Esophagus squamous epithelium (tissue), 5 donors: ENCODE measurements at regions not wholly inside any gene's neighbourhood (a gene's known extent, or its start where the extent isn't known, plus 50 kb on each side); places are given as distances from the start of the nearest gene placed in this dataset.
A peak's percentile ranks its signal among the peaks of the same experiment; 100 is the strongest.

Experiments used
- DNase-seq: peaks from one replicate; lab custom pipeline; 2025; lab: John Stamatoyannopoulos, UW
- H3K27ac ChIP-seq, 4 donors: fragments of 200-600 bp; sonication (generic); one replicate each; pipeline ENCODE4 v1.5.1; 2016 to 2019; ENCODE audit warnings: mild to moderate bottlenecking in 1 of 4
- H3K27me3 ChIP-seq, 4 donors: fragments of 200-600 bp; sonication (generic); 1 replicate in 3 of 4; 2 replicates in 1 of 4; pipeline versions ENCODE4 v1.5.1 to v1.6.0; 2017 to 2021; ENCODE audit warnings: antibody characterized with exemption in 1 of 4
- H3K36me3 ChIP-seq, 3 donors: fragments of 200-600 bp; sonication (generic); one replicate each; pipeline ENCODE4 v1.5.1; 2016 to 2019
- H3K4me1 ChIP-seq, 3 donors: fragments of 200-600 bp; sonication (generic); one replicate each; pipeline ENCODE4 v1.5.1; 2017 to 2019
- H3K4me3 ChIP-seq, 4 donors: fragments of 200-600 bp; sonication (generic); 1 replicate in 3 of 4; 2 replicates in 1 of 4; pipeline ENCODE4 v1.5.1; 2016 to 2019; ENCODE audit warnings: mild to moderate bottlenecking in 2 of 4, moderate library complexity in 1 of 4
- H3K9me3 ChIP-seq, 3 donors: fragments of 200-600 bp; sonication (generic); one replicate each; pipeline ENCODE4 v1.5.1; 2016 to 2019
- POLR2A ChIP-seq, 4 donors: fragments of 450-650 bp; IDR thresholded peaks; one replicate each; pipeline ENCODE4 v1.6.1; 2017; ENCODE audit warnings: antibody characterized with exemption in 4 of 4, mild to moderate bottlenecking in 4 of 4, moderate library complexity in 3 of 4
- WGBS, 2 donors: methylation state at CpG; one replicate each; pipeline ENCODE4 v1.1.5; 2018; 5-methylcytosine and 5-hydroxymethylcytosine counted together
- intact Hi-C: fragments of 100-400 bp; cut with DNase I; formaldehyde crosslinking; loops from one replicate; pipeline ENCODE4 v1.15.0; 2022
- TF ChIP-seq, protein P1 (sequence below), 6 experiments: fragments of 450-650 bp in 4 of 6; fragments of 200-600 bp in 2 of 6; sonication (generic) in 2 of 6; IDR thresholded peaks; one replicate each; pipeline ENCODE4 v1.5.1; 2016 to 2019; ENCODE audit warnings: antibody characterized with exemption in 6 of 6, mild to moderate bottlenecking in 4 of 6, moderate library complexity in 4 of 6
- donor health status: DM: yes; HTN: yes; CAD: no.

DNA sequence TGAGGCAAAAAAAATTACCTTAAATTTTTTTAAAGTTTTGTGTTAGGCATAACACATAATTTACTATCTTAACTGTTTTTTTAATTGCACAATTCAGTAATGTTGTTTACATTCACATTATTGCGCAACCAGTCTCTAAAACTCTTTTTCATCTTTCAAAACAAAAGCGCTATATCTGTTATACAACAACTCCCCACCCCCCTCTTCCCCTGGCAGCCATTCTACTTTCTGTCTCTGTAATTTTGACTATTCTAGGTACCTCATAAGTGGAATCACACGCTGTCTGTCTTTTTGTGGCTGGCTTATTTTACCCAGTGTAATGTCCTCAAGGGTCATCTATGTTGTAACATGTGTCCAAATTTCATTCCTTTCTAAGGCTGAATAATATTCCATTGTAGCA lies 241.5 kb upstream of the DMRT1 start:
- TF ChIP-seq, protein P1, sequence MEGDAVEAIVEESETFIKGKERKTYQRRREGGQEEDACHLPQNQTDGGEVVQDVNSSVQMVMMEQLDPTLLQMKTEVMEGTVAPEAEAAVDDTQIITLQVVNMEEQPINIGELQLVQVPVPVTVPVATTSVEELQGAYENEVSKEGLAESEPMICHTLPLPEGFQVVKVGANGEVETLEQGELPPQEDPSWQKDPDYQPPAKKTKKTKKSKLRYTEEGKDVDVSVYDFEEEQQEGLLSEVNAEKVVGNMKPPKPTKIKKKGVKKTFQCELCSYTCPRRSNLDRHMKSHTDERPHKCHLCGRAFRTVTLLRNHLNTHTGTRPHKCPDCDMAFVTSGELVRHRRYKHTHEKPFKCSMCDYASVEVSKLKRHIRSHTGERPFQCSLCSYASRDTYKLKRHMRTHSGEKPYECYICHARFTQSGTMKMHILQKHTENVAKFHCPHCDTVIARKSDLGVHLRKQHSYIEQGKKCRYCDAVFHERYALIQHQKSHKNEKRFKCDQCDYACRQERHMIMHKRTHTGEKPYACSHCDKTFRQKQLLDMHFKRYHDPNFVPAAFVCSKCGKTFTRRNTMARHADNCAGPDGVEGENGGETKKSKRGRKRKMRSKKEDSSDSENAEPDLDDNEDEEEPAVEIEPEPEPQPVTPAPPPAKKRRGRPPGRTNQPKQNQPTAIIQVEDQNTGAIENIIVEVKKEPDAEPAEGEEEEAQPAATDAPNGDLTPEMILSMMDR (IDR thresholded peaks at IDR 0.05), result no peak
- TF ChIP-seq POLR2A (IDR thresholded peaks at IDR 0.05), result no peak
- H3K27me3 ChIP-seq, result no peaks in the 10 kb centered on the region
- WGBS, 2 donors, result 85 to 92% methylated on average over 3 of the region's 3 CpGs
- no peak for DNase-seq
- H3K36me3 ChIP-seq, result no peaks in the 10 kb centered on the region
- H3K4me1 ChIP-seq, result peaks cover 0 to 19% (median 0%) of the 10 kb centered on the region in 3 donors
- H3K27ac ChIP-seq, result no peak overlapping the region
- no peak overlapping the region for H3K4me3 ChIP-seq
- intact Hi-C loops, result no loop called here
- no peaks in the 10 kb centered on the region for H3K9me3 ChIP-seq

DNA sequence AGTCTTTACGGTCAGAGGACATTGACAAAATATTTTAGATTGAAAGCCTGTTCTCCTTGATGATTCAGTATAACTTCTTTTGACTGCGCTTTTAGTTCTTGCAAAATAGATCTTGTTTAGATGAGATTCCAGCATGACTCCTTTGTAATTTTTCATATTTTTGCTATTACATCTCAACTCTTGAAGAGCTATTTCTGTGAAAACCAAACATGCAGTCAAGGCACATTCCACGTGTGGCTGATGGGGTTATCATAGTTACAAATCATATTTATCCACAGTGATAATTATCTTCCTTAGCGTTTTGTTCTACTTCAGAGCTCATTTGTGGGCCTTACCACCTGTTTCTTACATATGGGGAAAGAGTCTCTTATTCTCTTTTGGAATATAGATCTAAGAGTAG lies 238.8 kb upstream of the DMRT1 start:
- intact Hi-C loops, result no loop called here
- 72 to 73% methylated on average over 4 of the region's 4 CpGs for WGBS, 2 donors
- Histone ChIP-seq H3K27me3 (no peaks in the 10 kb centered on the region), H3K36me3 (no peaks in the 10 kb centered on the region), H3K27ac (no peak overlapping the region), H3K4me1 (peaks cover 0 to 35% (median 0%) of the 10 kb centered on the region in 3 donors), H3K4me3 (no peak overlapping the region), H3K9me3 (no peaks in the 10 kb centered on the region)
- DNase-seq, result no peak
- no peak for TF ChIP-seq POLR2A (IDR thresholded peaks at IDR 0.05)
- TF ChIP-seq, protein P1 (IDR thresholded peaks at IDR 0.05), result no peak

DNA sequence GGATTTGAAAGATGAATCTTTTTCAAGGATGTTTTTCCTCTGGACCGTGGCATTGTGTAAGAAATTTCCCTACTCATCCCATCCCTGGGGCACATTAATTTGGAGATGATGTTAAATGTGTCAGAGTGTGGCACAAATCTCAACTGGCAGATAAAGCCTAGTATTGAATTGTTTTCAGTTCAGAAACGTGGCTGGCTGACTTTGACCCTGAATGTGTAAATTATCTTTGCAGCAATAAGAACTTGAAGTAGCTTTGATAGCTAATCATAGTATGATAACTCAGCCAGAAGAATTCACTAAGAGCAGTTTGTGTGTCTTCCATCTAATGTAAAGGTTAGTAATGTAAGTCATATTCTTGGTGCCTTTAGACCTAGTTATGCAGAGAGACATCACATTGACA lies 238.4 kb upstream of the DMRT1 start:
- intact Hi-C loops, result no loop called here
- no peaks in the 10 kb centered on the region for H3K36me3 ChIP-seq
- H3K27ac ChIP-seq, result no peak overlapping the region
- peaks cover 0 to 39% (median 0%) of the 10 kb centered on the region in 3 donors for H3K4me1 ChIP-seq
- WGBS, 2 donors, result 17 to 34% methylated on average over 2 of the region's 2 CpGs
- DNase-seq, result no peak
- H3K9me3 ChIP-seq, result no peaks in the 10 kb centered on the region
- no peak overlapping the region for H3K4me3 ChIP-seq
- H3K27me3 ChIP-seq, result no peaks in the 10 kb centered on the region
- TF ChIP-seq, protein P1 (IDR thresholded peaks at IDR 0.05), result no peak
- no peak for TF ChIP-seq POLR2A (IDR thresholded peaks at IDR 0.05)

DNA sequence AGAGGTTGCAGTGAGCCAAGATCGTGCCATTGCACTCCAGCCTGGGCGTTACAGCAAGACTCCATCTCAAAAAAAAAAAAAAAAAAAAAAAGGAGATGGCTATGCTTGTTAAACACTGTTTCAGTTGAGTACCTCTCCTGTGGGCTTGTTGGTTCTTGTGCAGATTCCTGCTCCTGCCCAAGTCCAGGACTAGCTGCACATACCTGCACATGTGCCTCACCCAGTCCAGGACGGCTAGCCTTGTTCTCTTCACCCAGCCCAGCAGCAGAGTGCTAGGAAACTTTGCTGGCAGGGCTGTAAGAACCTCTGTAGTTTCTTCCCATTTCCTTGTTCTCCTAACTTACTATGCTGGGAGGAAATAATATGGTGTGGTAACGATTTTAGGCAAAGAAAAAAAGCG lies 234.1 kb upstream of the DMRT1 start:
- Histone ChIP-seq H3K36me3 (no peaks in the 10 kb centered on the region), H3K27me3 (no peaks in the 10 kb centered on the region), H3K9me3 (no peaks in the 10 kb centered on the region), H3K27ac (peak overlapping the region; percentile 21 to 78 (median 68)), H3K4me3 (no peak overlapping the region), H3K4me1 (peaks cover 0 to 32% (median 0%) of the 10 kb centered on the region in 3 donors)
- WGBS, 2 donors, result 38 to 51% methylated on average over 5 of the region's 5 CpGs
- TF ChIP-seq, protein P1 (IDR thresholded peaks at IDR 0.05), result no peak
- no peak for TF ChIP-seq POLR2A (IDR thresholded peaks at IDR 0.05)
- DNase-seq, result no peak
- intact Hi-C loops, result no loop called here

DNA sequence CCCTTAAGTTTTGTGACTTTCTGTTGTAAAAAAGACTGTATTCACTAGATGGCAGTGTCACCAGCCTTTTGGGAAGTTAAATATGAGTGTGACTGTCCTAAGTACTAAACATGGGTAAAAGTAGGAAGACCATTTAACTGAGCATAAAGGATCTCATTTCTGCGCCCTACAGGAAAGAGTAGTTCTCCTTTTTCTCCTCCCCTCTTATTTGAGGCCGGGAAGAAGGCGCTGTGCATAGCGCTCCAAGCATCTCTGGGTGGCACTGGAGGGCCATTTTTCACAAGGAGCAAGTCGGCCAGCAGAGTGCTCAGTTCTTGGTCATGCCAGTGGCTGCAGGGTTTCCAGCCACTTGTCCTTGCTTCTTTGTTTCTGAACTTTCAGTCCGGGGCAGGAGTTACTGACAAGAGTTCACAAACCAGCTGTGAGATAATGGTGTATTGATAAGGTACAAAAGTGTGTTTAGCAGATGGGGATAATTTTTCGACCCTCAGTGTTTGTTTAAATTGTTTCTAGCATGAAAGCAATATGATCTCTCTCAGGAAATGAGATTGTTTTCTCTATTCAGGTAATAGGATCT lies 227.6 kb upstream of the DMRT1 start:
- Histone ChIP-seq H3K27ac (peak overlapping the region; percentile 25 to 77 (median 60)), H3K36me3 (no peaks in the 10 kb centered on the region), H3K9me3 (no peaks in the 10 kb centered on the region), H3K27me3 (no peaks in the 10 kb centered on the region), H3K4me3 (peak overlapping the region in 1 of 4 donors; percentile 18), H3K4me1 (peaks cover 7 to 54% (median 19%) of the 10 kb centered on the region in 3 donors)
- WGBS, 2 donors, result 5 to 6% methylated on average over 7 of the region's 7 CpGs
- intact Hi-C loops, result loop anchor here (5.0 to 10.0 kb wide), 2 partner anchors 81 to 148 kb away; no protein-coding TSS in a partner anchor
- TF ChIP-seq, protein P1 (IDR thresholded peaks at IDR 0.05), result peak; percentile 72 to 89 (median 84)
- TF ChIP-seq POLR2A (IDR thresholded peaks at IDR 0.05), result no peak
- no peak for DNase-seq
